IMR-90 (cell line): ENCODE measurements at regions not wholly inside any gene's neighbourhood (a gene's known extent, or its start where the extent isn't known, plus 50 kb on each side); places are given as distances from the start of the nearest gene placed in this dataset.

ENCODE experiments used
- ATAC-seq: fragments of 200-7000 bp; cut with Tn5 transposase; 2 replicates; pipeline ENCODE4 v1.9.1; 2020; ENCODE audit warnings: low read depth, mild to moderate bottlenecking, moderate library complexity
- BruUV-seq: library from RNA; stranded (reverse); fragments of 400-500 nt; replicated peaks from 2 replicates; lab custom pipeline; 2021; lab: Mats Ljungman, UMichigan
- CTCF ChIA-PET: fragments of 300-600 bp; formaldehyde crosslinking; extraction: SDS; loops from one replicate; lab custom pipeline; 2021; ENCODE audit warnings: antibody characterized with exemption; lab: Yijun Ruan, JAX
- POLR2A ChIA-PET: fragments of 300-600 bp; sonication (Branson Sonifier 250); formaldehyde crosslinking; loops from one replicate; lab custom pipeline; 2022; ENCODE audit warnings: antibody characterized with exemption; ENCODE audit not compliant: unreplicated experiment; lab: Charles Lee
- DNase-seq: peaks from one replicate; pipeline ENCODE4 v3.0.0; 2013
- H2AFZ ChIP-seq: replicated peaks from 2 replicates; pipeline ENCODE3; 2013; ENCODE audit warnings: low read length, mild to moderate bottlenecking; ENCODE audit not compliant: poor library complexity
- H2AK5ac ChIP-seq: 2 replicates; pipeline ENCODE4 v1.6.1; 2013; ENCODE audit warnings: low read depth, low read length, inconsistent platforms
- H2AK9ac ChIP-seq: replicated peaks from 2 replicates; pipeline ENCODE3; 2013; ENCODE audit warnings: mild to moderate bottlenecking, low read depth, low read length, moderate library complexity; ENCODE audit not compliant: poor library complexity
- H2BK120ac ChIP-seq: 2 replicates; pipeline ENCODE4 v1.6.1; 2013; ENCODE audit warnings: low read depth, low read length, inconsistent platforms
- H2BK15ac ChIP-seq: 3 replicates; pipeline ENCODE4 v1.6.1; 2013; ENCODE audit warnings: low read depth, low read length, inconsistent platforms
- H2BK20ac ChIP-seq: 2 replicates; pipeline ENCODE4 v1.6.1; 2013; ENCODE audit warnings: low read depth, mild to moderate bottlenecking, inconsistent platforms, low read length, moderate library complexity
- H2BK5ac ChIP-seq: 2 replicates; pipeline ENCODE4 v1.6.1; 2013; ENCODE audit warnings: mild to moderate bottlenecking, low read depth, low read length, inconsistent platforms; ENCODE audit not compliant: poor library complexity, severe bottlenecking
- H3K14ac ChIP-seq: replicated peaks from 2 replicates; pipeline ENCODE4 v1.6.1; 2013; ENCODE audit warnings: low read depth, low read length, inconsistent platforms
- H3K18ac ChIP-seq: 2 replicates; pipeline ENCODE4 v1.6.1; 2013; ENCODE audit warnings: low read depth, low read length, control low read depth
- H3K23ac ChIP-seq: 2 replicates; pipeline ENCODE4 v1.6.1; 2013; ENCODE audit warnings: low read depth, low read length, inconsistent platforms
- H3K27ac ChIP-seq: 2 replicates; pipeline ENCODE4 v1.5.1; 2013; ENCODE audit warnings: mild to moderate bottlenecking, control low read depth, low read length; ENCODE audit not compliant: insufficient read depth
- H3K27me3 ChIP-seq: 2 replicates; pipeline ENCODE4 v1.6.1; 2013; ENCODE audit warnings: low read length; ENCODE audit not compliant: control insufficient read depth, insufficient read depth
- H3K36me3 ChIP-seq: 2 replicates; pipeline ENCODE4 v1.6.1; 2013; ENCODE audit warnings: low read length, mixed read lengths; ENCODE audit not compliant: control insufficient read depth, insufficient read depth
- H3K4ac ChIP-seq: 2 replicates; pipeline ENCODE4 v1.6.1; 2013; ENCODE audit warnings: low read depth, low read length, inconsistent platforms
- H3K4me1 ChIP-seq: 2 replicates; pipeline ENCODE4 v1.6.1; 2013; ENCODE audit warnings: low read length, mixed read lengths; ENCODE audit not compliant: control insufficient read depth, insufficient read depth
- H3K4me2 ChIP-seq: 2 replicates; pipeline ENCODE4 v1.6.1; 2013; ENCODE audit warnings: low read depth, mild to moderate bottlenecking, control low read depth, low read length, moderate library complexity
- H3K4me3 ChIP-seq: 2 replicates; pipeline ENCODE4 v1.5.1; 2013; ENCODE audit warnings: low read depth, mild to moderate bottlenecking, control low read depth, low read length, moderate library complexity; ENCODE audit not compliant: insufficient read depth
- H3K56ac ChIP-seq: 2 replicates; pipeline ENCODE4 v1.6.1; 2013; ENCODE audit warnings: low read length, inconsistent platforms; ENCODE audit not compliant: insufficient read depth; ENCODE audit errors: extremely low read depth
- H3K79me1 ChIP-seq, 2 experiments: 2 replicates each; pipeline ENCODE4 v1.6.1; 2013; ENCODE audit warnings: low read length in 2 of 2, inconsistent platforms in 1 of 2, low read depth in 1 of 2
- H3K9ac ChIP-seq: 2 replicates; pipeline ENCODE4 v1.6.1; 2013; ENCODE audit warnings: low read depth, low read length, control low read depth
- H3K9me1 ChIP-seq: 2 replicates; pipeline ENCODE4 v1.6.1; 2013; ENCODE audit warnings: low read length, inconsistent platforms; ENCODE audit not compliant: insufficient read depth
- H3K9me3 ChIP-seq: 2 replicates; pipeline ENCODE4 v1.6.1; 2013; ENCODE audit warnings: low read length; ENCODE audit not compliant: control insufficient read depth, insufficient read depth
- H4K20me1 ChIP-seq: 2 replicates; pipeline ENCODE4 v1.6.1; 2013; ENCODE audit warnings: low read length, inconsistent platforms; ENCODE audit not compliant: insufficient read depth
- H4K5ac ChIP-seq: 2 replicates; pipeline ENCODE4 v1.6.1; 2013; ENCODE audit warnings: mild to moderate bottlenecking, low read depth, low read length, control low read depth
- H4K8ac ChIP-seq, 2 experiments: 2 replicates each; pipeline ENCODE4 v1.6.1; 2013; ENCODE audit warnings: low read depth in 2 of 2, low read length in 2 of 2, control low read depth in 1 of 2, inconsistent platforms in 1 of 2
- H4K91ac ChIP-seq: 2 replicates; pipeline ENCODE4 v1.6.1; 2013; ENCODE audit warnings: low read depth, low read length, inconsistent platforms; ENCODE audit not compliant: insufficient read depth
- BHLHE40 ChIP-seq: fragments of 150-350 bp; IDR thresholded peaks from 2 replicates; pipeline ENCODE4 v1.6.1; 2016; ENCODE audit warnings: mild to moderate bottlenecking, low read depth, low read length
- CHD1 ChIP-seq: IDR thresholded peaks from 2 replicates; pipeline ENCODE4 v1.6.1; 2012; ENCODE audit warnings: low read depth, low read length, improper control_type of control experiment
- FOS ChIP-seq: fragments of 150-350 bp; IDR thresholded peaks from 2 replicates; pipeline ENCODE4 v1.6.1; 2016; ENCODE audit warnings: low read depth, low read length
- MXI1 ChIP-seq: IDR thresholded peaks from 2 replicates; pipeline ENCODE4 v1.6.1; 2012; ENCODE audit warnings: low read depth, mild to moderate bottlenecking, low read length, moderate library complexity, borderline replicate concordance
- NFE2L2 ChIP-seq: fragments of 150-350 bp; IDR thresholded peaks from 2 replicates; pipeline ENCODE4 v1.6.1; 2016; ENCODE audit warnings: low read depth, mild to moderate bottlenecking, low read length
- POLR2A ChIP-seq: IDR thresholded peaks from 2 replicates; pipeline ENCODE4 v1.6.1; 2012; ENCODE audit warnings: mild to moderate bottlenecking, low read depth, low read length
- RAD21 ChIP-seq: IDR thresholded peaks from 2 replicates; pipeline ENCODE4 v1.6.1; 2012; ENCODE audit warnings: low read length, improper control_type of control experiment
- RCOR1 ChIP-seq: IDR thresholded peaks from 2 replicates; pipeline ENCODE4 v1.6.1; 2012; ENCODE audit warnings: mild to moderate bottlenecking, low read length, improper control_type of control experiment; ENCODE audit not compliant: insufficient replicate concordance
- RFX5 ChIP-seq: IDR thresholded peaks from 2 replicates; pipeline ENCODE4 v1.8.0; 2012; ENCODE audit warnings: low read depth, mild to moderate bottlenecking, low read length, moderate library complexity
- WGBS, 2 experiments: methylation state at CpG; one replicate each; pipeline versions ENCODE4 v1.1.5 to v1.1.7; 2013; ENCODE audit warnings: missing lambda C conversion rate in 2 of 2; ENCODE audit not compliant: insufficient read length in 1 of 2; ENCODE audit errors: extremely low coverage in 2 of 2; 5-methylcytosine and 5-hydroxymethylcytosine counted together
- dilution Hi-C: fragments of 300-500 bp; cut with HindIII; formaldehyde crosslinking; loops from one replicate; pipeline ENCODE4 v1.14.3; 2018; ENCODE audit warnings: low sequenced_read_pairs; ENCODE audit not compliant: unreplicated experiment
- in situ Hi-C: fragments of 300-500 bp; cut with MboI; formaldehyde crosslinking; loops from 3 replicates; pipeline ENCODE4 v1.14.3; 2019; ENCODE audit warnings: low sequenced_read_pairs, inconsistent platforms, mixed read lengths
- intact Hi-C: fragments of 100-400 bp; cut with micrococcal nuclease; formaldehyde crosslinking; loops from 2 replicates; pipeline ENCODE4 v1.10.0; 2022

DNA sequence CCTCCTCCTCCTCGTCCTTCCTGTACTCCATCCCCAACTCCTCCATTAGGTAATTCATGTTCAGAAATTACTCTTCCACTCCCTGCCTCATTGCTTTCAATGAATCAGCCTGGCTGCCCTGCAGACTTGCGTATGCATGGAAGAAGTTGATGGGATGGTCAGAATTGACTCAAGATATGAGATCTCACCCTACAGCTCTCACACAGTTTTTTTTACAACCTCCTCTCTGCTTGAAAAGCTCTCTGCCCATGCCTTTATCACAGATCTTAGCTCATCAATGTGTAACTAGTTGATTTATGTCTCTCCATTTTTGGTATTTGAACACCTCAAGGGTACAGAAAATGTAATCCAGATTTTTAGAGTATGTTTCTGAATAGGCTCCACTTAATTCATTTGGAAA lies 506.9 kb downstream of the TBC1D4 start:
- no CpG with 5 or more reads among the region's 2 CpGs for WGBS, 2 experiments
- H3K14ac ChIP-seq, result no peak overlapping the region
- H4K5ac ChIP-seq, result no peak overlapping the region
- intact Hi-C loops (no loop called here), dilution Hi-C loops (no loop called here), in situ Hi-C loops (no loop called here)
- H2BK15ac ChIP-seq, result no peak overlapping the region
- ATAC-seq (no peak), DNase-seq (no peak)
- ChIA-PET CTCF (no interaction called here), POLR2A (no interaction called here)
- BruUV-seq, result no TSS peak
- no peak overlapping the region for H3K4me3 ChIP-seq
- H3K56ac ChIP-seq, result no peak overlapping the region
- H3K36me3 ChIP-seq, result no peaks in the 10 kb centered on the region
- H2BK20ac ChIP-seq, result no peak overlapping the region
- no peak overlapping the region for H2AK5ac ChIP-seq
- H3K4me2 ChIP-seq, result no peak overlapping the region
- H3K9me3 ChIP-seq, result no peaks in the 10 kb centered on the region
- H3K79me1 ChIP-seq, result no peaks in the 10 kb centered on the region
- H4K20me1 ChIP-seq, result no peaks in the 10 kb centered on the region
- no peak overlapping the region for H3K4ac ChIP-seq
- no peak overlapping the region for H3K27ac ChIP-seq
- H2BK5ac ChIP-seq, result no peak overlapping the region
- H2AFZ ChIP-seq, result no peak overlapping the region
- H3K4me1 ChIP-seq, result no peaks in the 10 kb centered on the region
- H2BK120ac ChIP-seq, result no peak overlapping the region
- H4K8ac ChIP-seq, result no peak overlapping the region
- H4K91ac ChIP-seq, result no peak overlapping the region
- H3K27me3 ChIP-seq, result no peaks in the 10 kb centered on the region
- no peak overlapping the region for H3K18ac ChIP-seq
- no peak overlapping the region for H3K9ac ChIP-seq
- H3K23ac ChIP-seq, result no peak overlapping the region
- H3K9me1 ChIP-seq, result no peaks in the 10 kb centered on the region
- TF ChIP-seq NFE2L2 (no peak), POLR2A (no peak), BHLHE40 (no peak), CHD1 (no peak), FOS (no peak), RFX5 (no peak), MXI1 (no peak), RAD21 (no peak), RCOR1 (no peak)
- H2AK9ac ChIP-seq, result no peak overlapping the region
